Body of pancreas (tissue), 4 donors: ENCODE measurements at regions not wholly inside any gene's neighbourhood (a gene's known extent, or its start where the extent isn't known, plus 50 kb on each side); places are given as distances from the start of the nearest gene placed in this dataset.
A peak's percentile ranks its signal among the peaks of the same experiment; 100 is the strongest.
"Not testable (repeated sequence)": the region's sequence is repeated elsewhere in the genome, so short reads cannot be mapped to it uniquely, and the experiment has no call there.

Source experiments
- ATAC-seq: fragments of 150-250 bp; one replicate; pipeline ENCODE4 v1.9.1; 2016
- DNase-seq, 4 donors: peaks; one replicate each; pipeline ENCODE4 v3.0.0-alpha.2; 2019
- H3K27ac ChIP-seq, 4 donors: fragments of 200-600 bp; sonication (generic); 1 replicate in 3 of 4; 2 replicates in 1 of 4; pipeline versions ENCODE4 v1.5.1 to v1.6.1; 2016 to 2019; ENCODE audit warnings: mild to moderate bottlenecking in 1 of 4, mixed read lengths in 1 of 4, moderate library complexity in 1 of 4
- H3K27me3 ChIP-seq, 2 donors: fragments of 200-600 bp; sonication (generic); one replicate each; pipeline ENCODE4 v1.6.0; 2016; ENCODE audit warnings: mild to moderate bottlenecking in 1 of 2
- H3K36me3 ChIP-seq, 2 donors: fragments of 200-600 bp; sonication (generic); replicated peaks in 1 of 2; 2 replicates each; pipeline ENCODE4 v1.5.1; 2016; ENCODE audit warnings: low read depth in 2 of 2; ENCODE audit not compliant: insufficient read depth in 1 of 2
- H3K4me1 ChIP-seq: fragments of 200-600 bp; sonication (generic); one replicate; pipeline ENCODE4 v1.6.0; 2016
- H3K4me3 ChIP-seq, 2 donors: fragments of 200-600 bp; sonication (generic); 1 replicate in 1 of 2; 2 replicates in 1 of 2; pipeline ENCODE4 v1.5.1; 2016 to 2019
- H3K9me3 ChIP-seq, 3 donors: fragments of 200-600 bp; sonication (generic); 1 replicate in 2 of 3; 2 replicates in 1 of 3; pipeline ENCODE4 v1.5.1; 2016
- CTCF ChIP-seq, 7 experiments: fragments of 450-650 bp in 4 of 7; fragments of 200-600 bp in 3 of 7; sonication (generic) in 3 of 7; IDR thresholded peaks; one replicate each; pipeline ENCODE4 v1.5.1; 2016 to 2019; ENCODE audit warnings: antibody characterized with exemption in 7 of 7
- POLR2A ChIP-seq, 3 donors: fragments of 450-650 bp; IDR thresholded peaks; one replicate each; pipeline ENCODE4 v1.6.1; 2016; ENCODE audit warnings: antibody characterized with exemption in 3 of 3, mild to moderate bottlenecking in 2 of 3
- WGBS, 2 donors: methylation state at CpG; one replicate each; pipeline ENCODE4 v1.1.5; 2017; 5-methylcytosine and 5-hydroxymethylcytosine counted together
- intact Hi-C: fragments of 100-400 bp; cut with DNase I; formaldehyde crosslinking; loops from one replicate; pipeline ENCODE4 v1.15.1; 2023

- ATAC-seq, result peak; percentile 65
- WGBS, 2 donors, result 22 to 32% methylated on average over 8 to 11 of the region's 11 CpGs
- intact Hi-C loops, result no loop called here
Observed at GRCh38 chr16:87203060-87203656, 114.0 kb downstream of the C16orf95 start.

GRCh38 chr16:87206646-87207451 lies 110.3 kb downstream of the C16orf95 start:
- TF ChIP-seq POLR2A (IDR thresholded peaks at IDR 0.05) (no peak), CTCF (IDR thresholded peaks at IDR 0.05) (no peak)
- intact Hi-C loops, result no loop called here

More at GRCh38 chr16:87203060-87203656, 114.0 kb downstream of the C16orf95 start:
- Histone ChIP-seq H3K4me1 (no peaks in the 10 kb centered on the region), H3K27me3 (no peaks in the 10 kb centered on the region), H3K36me3 (no peaks in the 10 kb centered on the region), H3K9me3 (no peaks in the 10 kb centered on the region), H3K4me3 (no peak overlapping the region), H3K27ac (no peak overlapping the region)
- TF ChIP-seq POLR2A (IDR thresholded peaks at IDR 0.05), result no peak
- peak in 5 of 7 experiments; percentile 16 to 51 (median 35) for TF ChIP-seq CTCF (IDR thresholded peaks at IDR 0.05)
- DNase-seq, result peak in 3 of 4 donors; percentile 43 to 66 (median 49)

GRCh38 chr16:87207509-87207908 lies 109.7 kb downstream of the C16orf95 start:
- no peaks in the 10 kb centered on the region for H3K27me3 ChIP-seq
- H3K9me3 ChIP-seq, result no peaks in the 10 kb centered on the region
- H3K4me1 ChIP-seq, result no peaks in the 10 kb centered on the region
- no peaks in the 10 kb centered on the region for H3K36me3 ChIP-seq
- peak in 1 of 4 donors; percentile 10 for DNase-seq
- intact Hi-C loops, result no loop called here
- H3K4me3 ChIP-seq, result no peak overlapping the region
- TF ChIP-seq CTCF (IDR thresholded peaks at IDR 0.05) (no peak), POLR2A (IDR thresholded peaks at IDR 0.05) (no peak)
- WGBS, 2 donors, result 56 to 60% methylated on average over 7 of the region's 7 CpGs
- H3K27ac ChIP-seq, result no peak overlapping the region
- peak; percentile 59 for ATAC-seq

More at GRCh38 chr16:87206646-87207451, 110.3 kb downstream of the C16orf95 start:
- Histone ChIP-seq H3K36me3 (no peaks in the 10 kb centered on the region), H3K27ac (no peak overlapping the region), H3K9me3 (no peaks in the 10 kb centered on the region), H3K27me3 (no peaks in the 10 kb centered on the region), H3K4me3 (no peak overlapping the region), H3K4me1 (no peaks in the 10 kb centered on the region)
- DNase-seq (no peak), ATAC-seq (no peak)
- WGBS, 2 donors, result 50 to 53% methylated on average over 14 of the region's 14 CpGs

- DNase-seq (no peak), ATAC-seq (no peak)
- Histone ChIP-seq H3K36me3 (no peaks in the 10 kb centered on the region), H3K4me3 (no peak overlapping the region), H3K27me3 (no peaks in the 10 kb centered on the region), H3K4me1 (no peaks in the 10 kb centered on the region), H3K27ac (no peak overlapping the region), H3K9me3 (no peaks in the 10 kb centered on the region)
- 75 to 100% methylated on average over 2 to 3 of the region's 3 CpGs for WGBS, 2 donors
- intact Hi-C loops, result no loop called here
- no peak for TF ChIP-seq POLR2A (IDR thresholded peaks at IDR 0.05)
Observed at GRCh38 chr16:87207965-87208364, 109.2 kb downstream of the C16orf95 start.

- H3K4me3 ChIP-seq, DNase-seq, H3K27me3 ChIP-seq, H3K9me3 ChIP-seq, H3K4me1 ChIP-seq, H3K27ac ChIP-seq, intact Hi-C loops, H3K36me3 ChIP-seq, ATAC-seq: not testable (repeated sequence)
- WGBS, 2 donors, result 95 to 96% methylated on average over 5 of the region's 5 CpGs
Observed at GRCh38 chr16:87208968-87209367, 108.2 kb downstream of the C16orf95 start.
